ENCODE measurements at regions not wholly inside any gene's neighbourhood (a gene's known extent, or its start where the extent isn't known, plus 50 kb on each side); places are given as distances from the start of the nearest gene placed in this dataset.

DNA sequence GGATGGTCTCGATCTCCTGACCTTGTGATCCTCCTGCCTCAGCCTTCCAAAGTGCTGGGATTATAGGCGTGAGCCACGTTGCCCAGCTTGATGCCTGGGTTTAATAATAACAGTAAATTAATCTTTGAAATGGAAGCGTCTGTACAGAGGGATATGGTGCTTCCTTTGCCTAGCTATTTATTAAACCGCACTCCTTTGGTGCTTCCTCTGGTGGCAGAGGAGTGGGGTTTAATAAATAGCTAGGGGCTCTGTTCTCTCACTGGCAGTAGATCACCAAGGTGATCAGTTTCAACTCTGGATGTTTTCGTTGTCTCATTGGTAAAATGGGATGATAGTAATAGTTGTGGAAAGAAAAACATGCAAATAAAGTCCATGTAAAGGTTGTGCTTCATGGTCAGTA, 1122.5 kb upstream of the WWC1 start:
- Histone ChIP-seq H3K4me3 (replicated peaks in 1 of 3; ENCODE audit: low read depth in 2 of 3, low read length in 3 of 3) (no peak overlapping the region), H4K20me1 (ENCODE audit: insufficient read depth, low read length) (no peaks in the 10 kb centered on the region), H3K27ac (ENCODE audit: low read depth in 1 of 2, low read length in 2 of 2) (no peak overlapping the region), H3K36me3 (replicated peaks in 1 of 2; ENCODE audit: control insufficient read depth in 1 of 2, insufficient read depth in 2 of 2, low read length in 2 of 2) (no peaks in the 10 kb centered on the region), H3K9me3 (replicated peaks in 1 of 2; ENCODE audit: control insufficient read depth in 1 of 2, insufficient read depth in 1 of 2, low read length in 2 of 2) (peaks cover 5 to 9% of the 10 kb centered on the region in 2 donors), H3K27me3 (ENCODE audit: control insufficient read depth in 2 of 2, insufficient read depth in 2 of 2, low read length in 2 of 2) (no peaks in the 10 kb centered on the region), H3K9ac (ENCODE audit: insufficient read depth, low read length, poor library complexity, severe bottlenecking) (no peak overlapping the region), H3K4me2 (replicated peaks; ENCODE audit: extremely low read depth, low read length, poor library complexity, severe bottlenecking) (no peak overlapping the region), H3K4me1 (ENCODE audit: control insufficient read depth in 1 of 2, insufficient read depth in 2 of 2, low read length in 2 of 2) (no peaks in the 10 kb centered on the region), H2AFZ (ENCODE audit: insufficient read depth, low read depth, low read length, poor library complexity, severe bottlenecking) (no peak overlapping the region), H3K79me2 (ENCODE audit: insufficient read depth, low read length) (no peaks in the 10 kb centered on the region)
- peaks cover 0 to 7% (median 4%) of the 10 kb centered on the region in 7 donors for H3K9me3 Mint-ChIP-seq
- H3K4me3 Mint-ChIP-seq, result no peak overlapping the region
- no peak for DNase-seq
- TF ChIP-seq, protein P1, sequence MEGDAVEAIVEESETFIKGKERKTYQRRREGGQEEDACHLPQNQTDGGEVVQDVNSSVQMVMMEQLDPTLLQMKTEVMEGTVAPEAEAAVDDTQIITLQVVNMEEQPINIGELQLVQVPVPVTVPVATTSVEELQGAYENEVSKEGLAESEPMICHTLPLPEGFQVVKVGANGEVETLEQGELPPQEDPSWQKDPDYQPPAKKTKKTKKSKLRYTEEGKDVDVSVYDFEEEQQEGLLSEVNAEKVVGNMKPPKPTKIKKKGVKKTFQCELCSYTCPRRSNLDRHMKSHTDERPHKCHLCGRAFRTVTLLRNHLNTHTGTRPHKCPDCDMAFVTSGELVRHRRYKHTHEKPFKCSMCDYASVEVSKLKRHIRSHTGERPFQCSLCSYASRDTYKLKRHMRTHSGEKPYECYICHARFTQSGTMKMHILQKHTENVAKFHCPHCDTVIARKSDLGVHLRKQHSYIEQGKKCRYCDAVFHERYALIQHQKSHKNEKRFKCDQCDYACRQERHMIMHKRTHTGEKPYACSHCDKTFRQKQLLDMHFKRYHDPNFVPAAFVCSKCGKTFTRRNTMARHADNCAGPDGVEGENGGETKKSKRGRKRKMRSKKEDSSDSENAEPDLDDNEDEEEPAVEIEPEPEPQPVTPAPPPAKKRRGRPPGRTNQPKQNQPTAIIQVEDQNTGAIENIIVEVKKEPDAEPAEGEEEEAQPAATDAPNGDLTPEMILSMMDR (IDR thresholded peaks at IDR 0.05), result no peak
- intact Hi-C loops (cut with micrococcal nuclease), result no loop called here
- H3K27ac Mint-ChIP-seq, result no peak overlapping the region
- H3K27me3 Mint-ChIP-seq (ENCODE audit: low read depth in 3 of 3), result no peaks in the 10 kb centered on the region
- H3K4me1 Mint-ChIP-seq, result no peaks in the 10 kb centered on the region
- H3K36me3 Mint-ChIP-seq, result no peaks in the 10 kb centered on the region
- WGBS (ENCODE audit: insufficient coverage), result 88% methylated on average over 2 of the region's 6 CpGs

- H3K27me3 ChIP-seq (ENCODE audit: control insufficient read depth in 2 of 2, insufficient read depth in 2 of 2, low read length in 2 of 2), result no peaks in the 10 kb centered on the region
- no peak overlapping the region for H3K4me3 Mint-ChIP-seq
- intact Hi-C loops (cut with micrococcal nuclease), result no loop called here
- H3K27me3 Mint-ChIP-seq (ENCODE audit: low read depth in 3 of 3), result no peaks in the 10 kb centered on the region
- H3K4me1 Mint-ChIP-seq, result no peaks in the 10 kb centered on the region
- H4K20me1 ChIP-seq (ENCODE audit: insufficient read depth, low read length), result no peaks in the 10 kb centered on the region
- H3K4me1 ChIP-seq (ENCODE audit: control insufficient read depth in 1 of 2, insufficient read depth in 2 of 2, low read length in 2 of 2), result no peaks in the 10 kb centered on the region
- no peak for DNase-seq
- TF ChIP-seq, protein P1 (IDR thresholded peaks at IDR 0.05), result no peak
- no peaks in the 10 kb centered on the region for H3K79me2 ChIP-seq (ENCODE audit: insufficient read depth, low read length)
- no peak overlapping the region for H3K27ac Mint-ChIP-seq
- peaks cover 5 to 9% of the 10 kb centered on the region in 2 donors for H3K9me3 ChIP-seq (replicated peaks in 1 of 2; ENCODE audit: control insufficient read depth in 1 of 2, insufficient read depth in 1 of 2, low read length in 2 of 2)
- peaks cover 0 to 8% (median 5%) of the 10 kb centered on the region in 7 donors for H3K9me3 Mint-ChIP-seq
- no peak overlapping the region for H3K9ac ChIP-seq (ENCODE audit: insufficient read depth, low read length, poor library complexity, severe bottlenecking)
- H3K36me3 ChIP-seq (replicated peaks in 1 of 2; ENCODE audit: control insufficient read depth in 1 of 2, insufficient read depth in 2 of 2, low read length in 2 of 2), result no peaks in the 10 kb centered on the region
- no peak overlapping the region for H3K4me3 ChIP-seq (replicated peaks in 1 of 3; ENCODE audit: low read depth in 2 of 3, low read length in 3 of 3)
- H3K4me2 ChIP-seq (replicated peaks; ENCODE audit: extremely low read depth, low read length, poor library complexity, severe bottlenecking), result no peak overlapping the region
- no peaks in the 10 kb centered on the region for H3K36me3 Mint-ChIP-seq
- 75% methylated on average over 1 of the region's 3 CpGs for WGBS (ENCODE audit: insufficient coverage)
- no peak overlapping the region for H2AFZ ChIP-seq (ENCODE audit: insufficient read depth, low read depth, low read length, poor library complexity, severe bottlenecking)
- H3K27ac ChIP-seq (ENCODE audit: low read depth in 1 of 2, low read length in 2 of 2), result no peak overlapping the region
These were observed 1120.4 kb upstream of the WWC1 start for GRCh38 chr5:167171056-167171455.

Measured in CD14-positive monocyte (primary cell).